A549 (cell line): ENCODE measurements at regions not wholly inside any gene's neighbourhood (a gene's known extent, or its start where the extent isn't known, plus 50 kb on each side); places are given as distances from the start of the nearest gene placed in this dataset.

Experiments used
- ATAC-seq, 2 experiments: fragments of 200-7000 bp in 1 of 2; fragments of >200 bp in 1 of 2; cut with Nextera tagmentation in 1 of 2; cut with Tn5 transposase in 1 of 2; 3 replicates each; pipeline versions ENCODE4 v1.8.0 to v1.9.1; 2018 to 2020; ENCODE audit warnings: mild to moderate bottlenecking in 1 of 2, moderate library complexity in 1 of 2
- CTCF ChIA-PET: fragments of 300-600 bp; sonication (Branson Sonifier 250); formaldehyde crosslinking; extraction: SDS; loops from one replicate; lab custom pipeline; 2021; ENCODE audit warnings: antibody characterized with exemption, inconsistent platforms; lab: Yijun Ruan, JAX
- POLR2A ChIA-PET: fragments of 350-600 bp; formaldehyde crosslinking; extraction: SDS; loops from one replicate; lab custom pipeline; 2021; ENCODE audit warnings: antibody characterized with exemption, inconsistent platforms; lab: Yijun Ruan, JAX
- DNase-seq, 2 experiments: peaks; one replicate each; pipeline versions ENCODE4 v3.0.0 to v3.0.0-alpha.2; 2011 to 2016; ENCODE audit warnings: low read depth in 1 of 2, low spot score in 1 of 2
- FAIRE-seq: peaks from 2 replicates; lab custom pipeline; 2011; peaks lifted over from hg19 to GRCh38; lab: Jason Lieb, UNC
- H3K27ac ChIP-seq, 2 experiments: fragments of >200 bp; sonication (Bioruptor Twin); formaldehyde crosslinking; 3 replicates each; pipeline ENCODE4 v1.5.1; 2016 to 2017
- H3K4me1 ChIP-seq: fragments of >200 bp; sonication (Bioruptor Twin); formaldehyde crosslinking; 3 replicates; pipeline ENCODE4 v1.6.1; 2016
- H3K4me2 ChIP-seq: fragments of >200 bp; sonication (Bioruptor Twin); formaldehyde crosslinking; 3 replicates; pipeline ENCODE4 v1.6.1; 2016
- H3K4me3 ChIP-seq: fragments of >200 bp; sonication (Bioruptor Twin); formaldehyde crosslinking; 3 replicates; pipeline ENCODE4 v1.5.1; 2016
- H3K9me3 ChIP-seq: fragments of >200 bp; sonication (Bioruptor Twin); formaldehyde crosslinking; 3 replicates; pipeline ENCODE4 v1.6.1; 2016
- BHLHE40 ChIP-seq: IDR thresholded peaks from 2 replicates; pipeline ENCODE4 v1.6.1; 2012; ENCODE audit warnings: low read depth, low read length, inconsistent platforms
- CBX2 ChIP-seq: fragments of 200-600 bp; sonication (generic); IDR thresholded peaks from 2 replicates; pipeline ENCODE4 v1.6.1; 2016; ENCODE audit warnings: low read depth, mild to moderate bottlenecking, borderline replicate concordance
- CBX8 ChIP-seq: fragments of 200-600 bp; sonication (generic); IDR thresholded peaks from 2 replicates; pipeline ENCODE4 v1.6.1; 2016
- CHD4 ChIP-seq: fragments of 200-600 bp; sonication (generic); IDR thresholded peaks from 2 replicates; pipeline ENCODE4 v1.6.1; 2016; ENCODE audit warnings: antibody characterized with exemption, mild to moderate bottlenecking, borderline replicate concordance
- CTCF ChIP-seq: fragments of >200 bp; sonication (Bioruptor Twin); formaldehyde crosslinking; IDR thresholded peaks from 3 replicates; pipeline ENCODE4 v1.5.1; 2016
- EHMT2 ChIP-seq: fragments of 200-600 bp; sonication (generic); IDR thresholded peaks from 2 replicates; pipeline ENCODE4 v1.6.1; 2016; ENCODE audit warnings: antibody characterized with exemption, low read depth, mild to moderate bottlenecking, moderate library complexity
- FOXS1 ChIP-seq: fragments of 250-450 bp; sonication (Bioruptor Pico); IDR thresholded peaks from 2 replicates; pipeline ENCODE4 v1.5.0; 2020; ENCODE audit warnings: mild to moderate bottlenecking, moderate library complexity
- GATA3 ChIP-seq: IDR thresholded peaks from 2 replicates; pipeline ENCODE4 v1.6.1; 2012; ENCODE audit warnings: borderline replicate concordance
- HEYL ChIP-seq: fragments of 250-450 bp; sonication (Bioruptor Pico); IDR thresholded peaks from 2 replicates; pipeline ENCODE4 v1.8.0; 2021; ENCODE audit warnings: mild to moderate bottlenecking, moderate library complexity
- KDM5A ChIP-seq: fragments of 200-600 bp; sonication (generic); IDR thresholded peaks from 2 replicates; pipeline ENCODE4 v1.6.1; 2016; ENCODE audit warnings: antibody characterized with exemption, mild to moderate bottlenecking
- MAZ ChIP-seq: fragments of 150-350 bp; IDR thresholded peaks from 2 replicates; pipeline ENCODE4 v1.6.1; 2014; ENCODE audit warnings: antibody characterized with exemption, low read depth, low read length, borderline replicate concordance
- NPAS2 ChIP-seq: fragments of 250-450 bp; sonication (Bioruptor Pico); IDR thresholded peaks from 2 replicates; pipeline ENCODE4 v1.8.0; 2022; ENCODE audit warnings: mild to moderate bottlenecking, moderate library complexity, borderline replicate concordance
- PHF8 ChIP-seq: fragments of 200-600 bp; sonication (generic); IDR thresholded peaks from 2 replicates; pipeline ENCODE4 v1.6.1; 2016; ENCODE audit warnings: low read depth, mild to moderate bottlenecking, antibody characterized with exemption, moderate library complexity, borderline replicate concordance
- POLR2AphosphoS2 ChIP-seq: conservative IDR thresholded peaks from 2 replicates; pipeline ENCODE4 v1.6.1; 2012; ENCODE audit warnings: low read length, improper control_type of control experiment, inconsistent platforms
- RCOR1 ChIP-seq: fragments of 150-350 bp; IDR thresholded peaks from 2 replicates; pipeline ENCODE4 v1.6.1; 2014; ENCODE audit warnings: antibody characterized with exemption, low read length, low read depth
- SREBF2 ChIP-seq: fragments of 450-650 bp; IDR thresholded peaks from 2 replicates; pipeline ENCODE4 v1.6.1; 2014; ENCODE audit warnings: mild to moderate bottlenecking, moderate library complexity
- ZNF302 ChIP-seq: fragments of 250-450 bp; sonication (Bioruptor Pico); IDR thresholded peaks from 2 replicates; pipeline ENCODE4 v1.9.0; 2021; ENCODE audit warnings: inconsistent platforms, mild to moderate bottlenecking, moderate library complexity
- ZSCAN20 ChIP-seq: fragments of 250-450 bp; sonication (Bioruptor Pico); IDR thresholded peaks from 2 replicates; pipeline ENCODE4 v1.8.0; 2022; ENCODE audit warnings: mild to moderate bottlenecking, moderate library complexity
- WGBS: methylation state at CpG from one replicate; pipeline ENCODE4 v1.1.6; 2017; ENCODE audit errors: missing lambda C conversion rate; 5-methylcytosine and 5-hydroxymethylcytosine counted together
- TF ChIP-seq, protein P1 (sequence below): fragments of 250-450 bp; sonication (Bioruptor Pico); IDR thresholded peaks from 2 replicates; pipeline ENCODE4 v1.5.0; 2020; ENCODE audit warnings: low read depth, mild to moderate bottlenecking, moderate library complexity
- TF ChIP-seq, protein P2 (sequence below): IDR thresholded peaks from 2 replicates; pipeline ENCODE4 v1.6.1; 2012
- TF ChIP-seq, protein P3 (sequence below): IDR thresholded peaks from 2 replicates; pipeline ENCODE4 v1.6.1; 2012

- TF ChIP-seq, protein P1, sequence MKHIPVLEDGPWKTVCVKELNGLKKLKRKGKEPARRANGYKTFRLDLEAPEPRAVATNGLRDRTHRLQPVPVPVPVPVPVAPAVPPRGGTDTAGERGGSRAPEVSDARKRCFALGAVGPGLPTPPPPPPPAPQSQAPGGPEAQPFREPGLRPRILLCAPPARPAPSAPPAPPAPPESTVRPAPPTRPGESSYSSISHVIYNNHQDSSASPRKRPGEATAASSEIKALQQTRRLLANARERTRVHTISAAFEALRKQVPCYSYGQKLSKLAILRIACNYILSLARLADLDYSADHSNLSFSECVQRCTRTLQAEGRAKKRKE, result no peak
- no peak for TF ChIP-seq NPAS2 (CRISPR knock-in tag)
Measured at GRCh38 chrX:124224528-124224927, 107.9 kb upstream of the TEX13D start (continued).

- FAIRE-seq, result no peak
- no peak for DNase-seq
- ChIA-PET CTCF (interaction anchor here (1.2 kb wide), 1 partner anchor 11 kb away, joined by 3 read pairs; no protein-coding TSS in a partner anchor), POLR2A (no interaction called here)
- no peaks in the 10 kb centered on the region for H3K4me1 ChIP-seq
- H3K4me2 ChIP-seq, result no peak overlapping the region
- no peak for TF ChIP-seq PHF8
- no peak for TF ChIP-seq NPAS2 (CRISPR knock-in tag)
- TF ChIP-seq KDM5A, result no peak
- TF ChIP-seq ZNF302 (CRISPR knock-in tag), result no peak
- no peak for TF ChIP-seq GATA3
- TF ChIP-seq, protein P2, sequence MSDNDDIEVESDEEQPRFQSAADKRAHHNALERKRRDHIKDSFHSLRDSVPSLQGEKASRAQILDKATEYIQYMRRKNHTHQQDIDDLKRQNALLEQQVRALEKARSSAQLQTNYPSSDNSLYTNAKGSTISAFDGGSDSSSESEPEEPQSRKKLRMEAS, result no peak
- TF ChIP-seq HEYL (CRISPR knock-in tag), result no peak
- no peaks in the 10 kb centered on the region for H3K9me3 ChIP-seq
- no peak for ATAC-seq
- H3K27ac ChIP-seq, result no peak overlapping the region
- 58% methylated on average over 2 of the region's 2 CpGs for WGBS
- H3K4me3 ChIP-seq, result no peak overlapping the region
Measured at GRCh38 chrX:124226129-124226528, 106.3 kb upstream of the TEX13D start.

- Histone ChIP-seq H3K4me1 (no peaks in the 10 kb centered on the region), H3K4me3 (no peak overlapping the region), H3K4me2 (no peak overlapping the region), H3K9me3 (no peaks in the 10 kb centered on the region), H3K27ac (no peak overlapping the region)
- TF ChIP-seq EHMT2 (no peak), ZSCAN20 (no peak), CBX8 (no peak), CTCF (no peak), FOXS1 (no peak), SREBF2 (no peak), CHD4 (no peak), HEYL (CRISPR knock-in tag) (no peak), CBX2 (no peak)
- TF ChIP-seq, protein P2, result no peak
- TF ChIP-seq, protein P3, sequence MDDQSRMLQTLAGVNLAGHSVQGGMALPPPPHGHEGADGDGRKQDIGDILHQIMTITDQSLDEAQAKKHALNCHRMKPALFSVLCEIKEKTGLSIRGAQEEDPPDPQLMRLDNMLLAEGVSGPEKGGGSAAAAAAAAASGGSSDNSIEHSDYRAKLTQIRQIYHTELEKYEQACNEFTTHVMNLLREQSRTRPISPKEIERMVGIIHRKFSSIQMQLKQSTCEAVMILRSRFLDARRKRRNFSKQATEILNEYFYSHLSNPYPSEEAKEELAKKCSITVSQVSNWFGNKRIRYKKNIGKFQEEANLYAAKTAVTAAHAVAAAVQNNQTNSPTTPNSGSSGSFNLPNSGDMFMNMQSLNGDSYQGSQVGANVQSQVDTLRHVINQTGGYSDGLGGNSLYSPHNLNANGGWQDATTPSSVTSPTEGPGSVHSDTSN, result no peak
- DNase-seq, result no peak
- FAIRE-seq, result no peak
- WGBS, result 62% methylated on average over 4 of the region's 4 CpGs
- CTCF ChIA-PET, result no interaction called here
- POLR2A ChIA-PET, result interaction anchor here (0.6 kb wide), 1 partner anchor 1039 kb away, joined by 4 read pairs; no protein-coding TSS in a partner anchor
- ATAC-seq, result peak in 1 of 2 experiments; percentile 60; a peak in 3 of 6 replicates
Measured at GRCh38 chrX:124228849-124229248, 103.6 kb upstream of the TEX13D start.

GRCh38 chrX:124229374-124229773, 103.1 kb upstream of the TEX13D start:
- DNase-seq (no peak), ATAC-seq (no peak), FAIRE-seq (no peak)
- WGBS, result 58% methylated on average over 4 of the region's 4 CpGs
- TF ChIP-seq MAZ, result no peak
- no peak for TF ChIP-seq CHD4
- no peak for TF ChIP-seq POLR2AphosphoS2
- no peak for TF ChIP-seq BHLHE40
- TF ChIP-seq RCOR1, result no peak
- no peak for TF ChIP-seq HEYL (CRISPR knock-in tag)
- H3K27ac ChIP-seq, result no peak overlapping the region
- no peak overlapping the region for H3K4me3 ChIP-seq
- H3K4me1 ChIP-seq, result no peaks in the 10 kb centered on the region
- no peak overlapping the region for H3K4me2 ChIP-seq
- ChIA-PET POLR2A (no interaction called here), CTCF (no interaction called here)
- H3K9me3 ChIP-seq, result no peaks in the 10 kb centered on the region
